Aorta (tissue), 5 donors: ENCODE measurements at regions not wholly inside any gene's neighbourhood (a gene's known extent, or its start where the extent isn't known, plus 50 kb on each side); places are given as distances from the start of the nearest gene placed in this dataset.
A peak's percentile ranks its signal among the peaks of the same experiment; 100 is the strongest.

ENCODE experiments used
- ATAC-seq: fragments of 200-7000 bp; cut with Tn5 transposase; one replicate; pipeline ENCODE4 v1.9.1; 2022; ENCODE audit warnings: moderate library complexity; ENCODE audit not compliant: low FRiP score
- DNase-seq, 2 donors: peaks; one replicate each; pipeline ENCODE4 v3.0.0-alpha.2; 2020
- H3K27ac ChIP-seq, 2 donors: one replicate each; pipeline ENCODE4 v1.5.1; 2013; ENCODE audit warnings: low read length in 2 of 2, mild to moderate bottlenecking in 2 of 2, moderate library complexity in 2 of 2, control low read depth in 1 of 2, inconsistent platforms in 1 of 2, low read depth in 1 of 2
- H3K27me3 ChIP-seq, 2 donors: one replicate each; pipeline ENCODE4 v1.6.1; 2013; ENCODE audit warnings: control low read depth in 1 of 2, low read length in 1 of 2, mild to moderate bottlenecking in 1 of 2, moderate library complexity in 1 of 2; ENCODE audit not compliant: insufficient read depth in 2 of 2, control insufficient read depth in 1 of 2
- H3K36me3 ChIP-seq, 2 donors: one replicate each; pipeline ENCODE4 v1.6.1; 2013; ENCODE audit warnings: control low read depth in 1 of 2, low read length in 1 of 2, mild to moderate bottlenecking in 1 of 2; ENCODE audit not compliant: insufficient read depth in 2 of 2, control insufficient read depth in 1 of 2
- H3K4me1 ChIP-seq, 2 donors: one replicate each; pipeline ENCODE4 v1.6.1; 2013; ENCODE audit warnings: low read length in 2 of 2, control low read depth in 1 of 2, mild to moderate bottlenecking in 1 of 2, moderate library complexity in 1 of 2; ENCODE audit not compliant: insufficient read depth in 2 of 2, control insufficient read depth in 1 of 2
- H3K4me3 ChIP-seq, 2 donors: one replicate each; pipeline ENCODE4 v1.5.1; 2013; ENCODE audit warnings: low read length in 2 of 2, control low read depth in 1 of 2, mild to moderate bottlenecking in 1 of 2
- H3K9me3 ChIP-seq: one replicate; pipeline ENCODE4 v1.6.1; 2013; ENCODE audit warnings: mild to moderate bottlenecking, low read length; ENCODE audit not compliant: control insufficient read depth
- WGBS, 2 donors: extraction: QIAGEN DNeasy Blood & Tissue Kit; methylation state at CpG; one replicate each; pipeline ENCODE4 v1.1.7; 2013; 5-methylcytosine and 5-hydroxymethylcytosine counted together
- intact Hi-C, 2 donors: fragments of 100-400 bp; cut with DNase I; formaldehyde crosslinking; loops; one replicate each; pipeline versions ENCODE4 v1.14.2 to v1.15.0; 2022
- donor health status: healthy with polysubstance abuse.
- donor health status: Bipolar disorder and iron deficiency.
- donor health status: DM: no; HTN: no; CAD: no.
- donor health status: DM: no; HTN: no; CAD: no.
- donor health status: DM: yes; HTN: yes; CAD: no.

GRCh38 chr14:49980027-49980426 is 87.1 kb downstream of the ARF6 start:
- H3K9me3 ChIP-seq, result no peaks in the 10 kb centered on the region
- H3K27me3 ChIP-seq, result no peaks in the 10 kb centered on the region
- peaks cover 0 to 2% of the 10 kb centered on the region in 2 donors for H3K4me1 ChIP-seq
- intact Hi-C loops, result loop anchor here (5.0 kb wide), 2 partner anchors 73 to 82 kb away; no protein-coding TSS in a partner anchor
- DNase-seq (no peak), ATAC-seq (no peak)
- H3K36me3 ChIP-seq, result no peaks in the 10 kb centered on the region
- H3K27ac ChIP-seq, result no peak overlapping the region
- H3K4me3 ChIP-seq, result no peak overlapping the region

GRCh38 chr14:49982082-49982481 is 89.2 kb downstream of the ARF6 start:
- ATAC-seq (peak; percentile 17), DNase-seq (no peak)
- 10 to 14% methylated on average over 7 of the region's 7 CpGs for WGBS, 2 donors
- intact Hi-C loops, result loop anchor here (5.0 kb wide), 2 partner anchors 75 to 80 kb away; no protein-coding TSS in a partner anchor
- Histone ChIP-seq H3K36me3 (no peaks in the 10 kb centered on the region), H3K9me3 (no peaks in the 10 kb centered on the region), H3K4me3 (no peak overlapping the region), H3K27ac (peak overlapping the region; percentile 60 to 87), H3K4me1 (peaks cover 0 to 3% of the 10 kb centered on the region in 2 donors), H3K27me3 (no peaks in the 10 kb centered on the region)

GRCh38 chr14:49982501-49982951 is 89.6 kb downstream of the ARF6 start:
- Histone ChIP-seq H3K4me1 (peaks cover 0 to 3% of the 10 kb centered on the region in 2 donors), H3K4me3 (no peak overlapping the region), H3K27ac (peak overlapping the region in 1 of 2 donors; percentile 60), H3K36me3 (no peaks in the 10 kb centered on the region), H3K9me3 (no peaks in the 10 kb centered on the region), H3K27me3 (no peaks in the 10 kb centered on the region)
- intact Hi-C loops, result loop anchor here (5.0 kb wide), 2 partner anchors 75 to 80 kb away; no protein-coding TSS in a partner anchor
- DNase-seq (peak; percentile 68 to 82), ATAC-seq (peak; percentile 63)
- 0 to 4% methylated on average over 9 of the region's 9 CpGs for WGBS, 2 donors

- Histone ChIP-seq H3K27ac (no peak overlapping the region), H3K4me3 (no peak overlapping the region), H3K9me3 (no peaks in the 10 kb centered on the region), H3K27me3 (no peaks in the 10 kb centered on the region), H3K4me1 (peaks cover 0 to 3% of the 10 kb centered on the region in 2 donors), H3K36me3 (no peaks in the 10 kb centered on the region)
- no peak for ATAC-seq
- DNase-seq, result no peak
- WGBS, 2 donors, result 69 to 82% methylated on average over 2 of the region's 2 CpGs
- intact Hi-C loops, result loop anchor here (5.0 kb wide), 2 partner anchors 77 to 78 kb away; no protein-coding TSS in a partner anchor
Observed at GRCh38 chr14:49984424-49984823, 91.5 kb downstream of the ARF6 start.

- no peaks in the 10 kb centered on the region for H3K9me3 ChIP-seq
- ATAC-seq, result no peak
- H3K27ac ChIP-seq, result peak overlapping the region; percentile 69 to 97
- DNase-seq, result no peak
- H3K4me1 ChIP-seq, result peaks cover 0 to 3% of the 10 kb centered on the region in 2 donors
- H3K36me3 ChIP-seq, result no peaks in the 10 kb centered on the region
- H3K27me3 ChIP-seq, result no peaks in the 10 kb centered on the region
- whole genome bisulfite sequencing, 2 donors, result 29 to 36% methylated on average over 6 of the region's 6 CpGs
- intact Hi-C loops, result no loop called here
- no peak overlapping the region for H3K4me3 ChIP-seq
Observed at GRCh38 chr14:49986343-49987014, 93.6 kb downstream of the ARF6 start.

- Histone ChIP-seq H3K36me3 (no peaks in the 10 kb centered on the region), H3K9me3 (no peaks in the 10 kb centered on the region), H3K27ac (peak overlapping the region in 1 of 2 donors; percentile 85), H3K27me3 (no peaks in the 10 kb centered on the region), H3K4me3 (no peak overlapping the region), H3K4me1 (peaks cover 0 to 3% of the 10 kb centered on the region in 2 donors)
- intact Hi-C loops, result no loop called here
- ATAC-seq (no peak), DNase-seq (no peak)
- 43 to 48% methylated on average over 9 of the region's 9 CpGs for WGBS, 2 donors
Observed at GRCh38 chr14:49988080-49988990, 95.5 kb downstream of the ARF6 start.

- H3K36me3 ChIP-seq, result no peaks in the 10 kb centered on the region
Observed at GRCh38 chr14:49989966-49990365, 97.1 kb downstream of the ARF6 start.

GRCh38 chr14:49991491-49991890 is 98.6 kb downstream of the ARF6 start:
- DNase-seq (no peak), ATAC-seq (no peak)
- intact Hi-C loops, result no loop called here
- H3K27me3 ChIP-seq, result no peaks in the 10 kb centered on the region
- no peaks in the 10 kb centered on the region for H3K9me3 ChIP-seq
- no peaks in the 10 kb centered on the region for H3K36me3 ChIP-seq
- H3K4me3 ChIP-seq, result no peak overlapping the region
- H3K27ac ChIP-seq, result no peak overlapping the region
- 95 to 98% methylated on average over 4 of the region's 4 CpGs for WGBS, 2 donors
- H3K4me1 ChIP-seq, result peaks cover 0 to 3% of the 10 kb centered on the region in 2 donors

More at GRCh38 chr14:49989966-49990365, 97.1 kb downstream of the ARF6 start:
- ATAC-seq (no peak), DNase-seq (no peak)
- 90 to 92% methylated on average over 2 of the region's 2 CpGs for WGBS, 2 donors
- Histone ChIP-seq H3K27me3 (no peaks in the 10 kb centered on the region), H3K9me3 (no peaks in the 10 kb centered on the region), H3K27ac (no peak overlapping the region), H3K4me3 (no peak overlapping the region), H3K4me1 (peaks cover 0 to 3% of the 10 kb centered on the region in 2 donors)
- intact Hi-C loops, result no loop called here
